IPS DF 4.7 (cell line): ENCODE measurements at regions not wholly inside any gene's neighbourhood (a gene's known extent, or its start where the extent isn't known, plus 50 kb on each side); places are given as distances from the start of the nearest gene placed in this dataset.

Experiments used
- DNase-seq: peaks from one replicate; pipeline ENCODE4 v3.0.0-alpha.2; 2013; ENCODE audit warnings: low spot score; ENCODE audit errors: extremely low read depth

DNA sequence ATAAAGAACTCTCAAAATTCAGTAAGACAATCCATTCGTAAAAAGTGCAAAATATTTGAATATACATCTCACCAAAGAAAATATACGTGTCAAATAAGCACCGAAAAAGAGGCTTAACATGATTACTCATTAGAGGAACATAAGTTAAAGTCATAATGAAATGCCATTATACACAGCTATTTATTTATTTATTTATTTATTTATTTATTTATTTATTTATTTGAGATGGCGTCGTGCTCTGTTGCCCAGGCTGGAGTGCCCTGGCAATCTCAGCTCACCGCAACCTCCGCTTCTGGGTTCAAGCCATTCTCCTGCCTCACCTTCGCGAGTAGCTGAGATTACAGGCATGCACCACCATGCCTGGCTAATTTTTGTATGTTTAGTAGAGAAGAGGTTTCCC lies 203.6 kb upstream of the UBASH3B start:
- DNase-seq = no peak

DNA sequence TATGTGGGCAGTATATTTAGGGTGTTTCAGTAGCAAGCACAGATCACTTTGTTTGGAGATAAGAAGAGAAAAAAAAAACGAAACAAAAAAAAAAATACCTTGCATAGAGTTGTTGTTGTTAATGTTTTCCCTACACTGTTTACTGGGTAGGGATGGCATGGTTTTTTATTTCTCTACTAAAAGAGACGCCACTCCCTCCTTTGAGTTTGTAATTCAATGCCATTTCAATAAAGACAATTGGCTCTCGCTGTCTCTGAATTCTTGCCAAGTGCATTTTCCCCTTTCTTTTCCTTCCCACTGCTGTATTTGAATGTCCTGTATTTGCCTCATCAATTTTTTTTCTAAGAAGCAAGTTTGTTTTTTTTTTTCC lies 213.9 kb upstream of the UBASH3B start:
- DNase-seq = no peak

DNA sequence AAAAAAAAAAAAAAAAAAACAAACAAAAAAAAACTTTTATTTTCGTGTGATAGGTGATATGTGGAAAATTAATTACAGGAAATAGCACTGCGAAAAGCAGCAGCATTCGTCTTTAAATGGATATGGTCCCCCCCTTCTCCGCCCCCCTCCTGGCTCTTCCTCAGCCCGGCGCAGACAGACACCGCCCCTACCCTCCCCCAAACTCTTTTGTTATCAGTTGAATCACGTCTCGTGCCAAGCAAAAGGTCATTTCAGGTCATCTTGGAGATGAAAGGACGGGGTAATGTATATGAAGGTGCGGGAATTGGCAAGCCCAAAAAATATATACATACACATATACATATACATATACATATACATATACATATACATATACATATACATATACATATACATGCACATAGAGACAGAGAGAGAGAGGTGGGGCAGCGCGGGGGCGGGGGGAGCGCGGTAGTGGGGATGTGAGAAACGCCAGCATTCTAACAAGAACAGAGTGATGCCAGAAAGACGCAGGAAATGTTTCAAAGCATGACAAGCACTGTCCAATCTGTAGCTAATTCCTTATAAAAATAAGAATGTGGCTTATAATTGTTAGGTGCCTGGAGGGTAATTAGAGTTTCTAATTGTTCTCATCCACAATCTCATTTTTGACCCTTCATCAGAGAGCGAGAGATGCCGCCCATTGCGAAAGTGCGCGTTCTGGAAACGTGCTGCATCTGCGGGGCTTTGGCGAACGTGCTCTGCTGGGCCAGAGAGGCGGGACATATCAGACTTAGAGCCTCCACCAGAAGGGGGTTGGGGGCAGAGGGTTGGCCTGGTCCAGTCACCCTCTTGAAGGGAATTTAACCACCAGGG lies 214.5 kb upstream of the UBASH3B start:
- no peak for DNase-seq

DNA sequence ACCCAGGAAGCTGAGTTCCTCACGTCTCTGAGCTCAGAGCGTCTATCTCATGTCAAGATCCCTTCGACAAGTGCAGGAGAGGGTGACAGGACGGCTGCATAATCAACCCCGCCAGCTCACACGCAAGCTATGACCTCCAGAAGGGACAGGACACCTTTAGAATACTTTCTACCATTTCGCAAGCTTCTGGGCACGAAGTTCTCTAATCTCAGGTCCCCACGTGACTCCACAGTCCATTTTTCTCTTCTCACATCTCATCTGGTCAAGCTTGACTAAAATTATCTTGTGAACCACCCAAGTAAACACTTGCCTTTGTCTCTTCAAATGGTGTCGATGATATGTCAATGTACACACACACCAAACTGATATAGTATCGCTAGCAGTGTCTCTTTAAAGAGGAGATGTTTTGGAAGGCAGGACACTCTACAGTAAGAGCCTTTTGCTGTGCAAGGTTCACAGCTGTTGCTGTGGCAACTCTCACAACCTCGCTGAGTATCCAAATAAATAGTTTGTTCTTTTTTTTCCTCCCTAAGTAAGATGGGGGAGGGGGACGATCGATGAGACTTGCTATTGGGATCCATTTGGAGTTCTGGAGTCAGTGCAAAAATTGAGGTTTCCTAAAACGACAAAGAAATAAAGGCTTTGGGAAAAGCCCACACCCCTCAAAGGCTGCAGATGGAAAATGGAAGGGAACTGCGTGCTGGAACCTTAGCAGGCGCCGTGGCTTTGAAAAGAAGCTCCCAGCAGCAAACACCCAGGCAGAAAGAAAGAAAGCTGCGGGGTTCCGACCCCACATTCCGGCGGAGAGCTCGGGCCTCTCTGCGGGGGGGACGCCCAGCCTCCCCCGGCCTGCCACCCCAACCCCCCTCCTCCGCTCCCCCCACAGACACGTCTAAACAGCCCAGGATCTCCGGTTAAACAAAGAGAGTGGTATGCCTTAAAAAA lies 215.4 kb upstream of the UBASH3B start:
- DNase-seq = no peak

DNA sequence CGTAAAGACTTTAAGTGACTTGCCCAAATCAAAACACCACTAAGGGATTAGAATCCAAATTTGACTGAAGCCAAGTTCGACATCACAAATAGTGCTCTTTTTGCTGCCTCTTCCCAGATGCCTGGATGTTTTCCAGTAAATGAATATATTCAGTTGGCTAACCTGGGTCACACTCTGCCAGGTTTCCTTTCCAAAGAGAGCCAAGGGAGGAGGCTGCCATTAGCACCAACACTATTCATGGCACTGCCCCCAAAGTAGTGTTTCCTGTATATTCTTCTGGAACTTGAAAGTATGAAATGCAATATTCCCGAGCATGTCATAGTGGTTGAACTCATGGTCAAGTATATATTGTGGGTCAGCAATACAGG lies 219.3 kb upstream of the UBASH3B start:
- no peak for DNase-seq

DNA sequence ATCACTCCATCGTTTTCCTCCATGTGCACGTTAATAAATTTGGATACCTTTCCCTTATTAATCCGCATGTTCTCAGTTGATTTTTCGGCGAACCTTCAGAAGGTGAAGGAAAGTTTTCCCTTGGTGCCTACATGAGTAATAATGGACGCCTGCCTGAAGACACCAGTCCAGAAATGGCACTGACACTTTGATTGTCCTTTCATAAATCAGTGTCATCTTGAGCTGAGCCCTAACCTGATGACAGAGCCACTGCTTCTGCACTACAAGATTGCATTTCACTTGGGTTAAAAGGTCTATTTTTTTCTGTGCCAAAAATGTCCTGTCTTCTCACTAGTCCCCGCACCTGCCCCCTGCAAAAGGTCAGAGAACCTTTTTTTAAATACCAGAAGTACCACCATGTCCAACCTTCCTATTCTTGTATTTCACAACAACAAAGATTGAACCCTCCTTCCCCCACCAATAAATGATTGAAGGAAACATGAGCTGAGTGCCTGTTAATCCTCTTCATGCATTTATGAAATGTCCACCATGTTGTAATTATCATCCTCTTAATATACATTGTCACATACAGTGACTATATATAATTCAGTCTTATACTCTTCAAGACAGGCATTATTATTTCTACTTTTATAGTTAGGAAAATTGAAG lies 219.9 kb upstream of the UBASH3B start:
- no peak for DNase-seq

DNA sequence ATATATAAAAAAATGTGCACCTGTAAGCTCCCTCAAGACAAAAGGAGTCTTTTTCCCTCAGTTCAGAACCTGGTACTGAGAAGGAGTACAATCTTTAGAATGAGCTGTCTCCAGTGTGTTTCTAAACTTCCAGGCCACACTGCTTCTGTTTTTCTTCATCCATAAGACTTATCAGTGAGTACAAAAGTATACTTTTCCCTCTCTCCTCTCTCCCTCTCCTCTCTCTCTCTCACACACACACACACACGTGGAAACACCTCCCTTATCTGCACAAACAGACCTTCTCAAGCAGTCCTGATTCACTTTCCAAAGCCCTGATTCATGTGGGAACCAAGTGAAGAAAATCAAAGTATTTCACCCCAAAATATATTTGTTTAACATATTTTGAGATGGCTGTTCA lies 220.7 kb upstream of the UBASH3B start:
- no peak for DNase-seq

DNA sequence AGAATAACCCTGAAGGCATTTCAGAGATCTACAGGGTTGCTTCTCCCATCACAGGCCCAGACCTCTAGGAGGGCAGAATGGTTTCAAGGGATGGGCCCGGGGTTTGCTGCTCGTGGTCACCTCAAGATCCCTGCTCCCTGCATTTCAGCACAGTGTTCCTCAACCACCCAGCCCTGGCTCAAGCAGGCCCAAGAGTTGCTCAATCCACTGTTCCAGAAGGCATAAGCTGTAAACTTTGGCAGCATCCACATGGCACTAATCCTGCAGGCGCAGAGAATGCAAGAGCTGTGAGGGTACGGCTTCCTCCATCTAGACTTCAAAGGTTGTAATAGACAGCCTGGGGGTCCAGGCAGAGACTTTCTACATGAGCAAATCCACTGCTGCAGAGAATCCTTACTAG lies 225.0 kb upstream of the UBASH3B start:
- no peak for DNase-seq

DNA sequence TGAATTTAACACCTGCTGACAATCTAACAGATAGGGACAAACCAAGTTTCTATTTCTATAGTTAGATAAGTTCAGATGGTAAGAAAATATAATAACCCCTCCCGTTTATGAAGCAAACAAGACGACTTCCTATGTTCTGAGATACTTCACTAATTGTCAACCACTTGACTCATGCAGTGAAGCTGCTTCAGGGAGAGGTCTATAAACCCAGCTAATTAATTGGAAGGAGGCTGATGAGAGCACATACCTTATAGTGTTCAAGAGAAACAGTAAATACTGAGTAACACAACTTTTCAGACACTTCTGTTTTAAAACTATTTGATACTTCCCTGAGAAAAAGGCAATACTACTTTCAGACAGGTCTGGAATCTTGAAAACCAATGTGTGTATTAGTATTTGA lies 229.4 kb upstream of the UBASH3B start:
- no peak for DNase-seq

DNA sequence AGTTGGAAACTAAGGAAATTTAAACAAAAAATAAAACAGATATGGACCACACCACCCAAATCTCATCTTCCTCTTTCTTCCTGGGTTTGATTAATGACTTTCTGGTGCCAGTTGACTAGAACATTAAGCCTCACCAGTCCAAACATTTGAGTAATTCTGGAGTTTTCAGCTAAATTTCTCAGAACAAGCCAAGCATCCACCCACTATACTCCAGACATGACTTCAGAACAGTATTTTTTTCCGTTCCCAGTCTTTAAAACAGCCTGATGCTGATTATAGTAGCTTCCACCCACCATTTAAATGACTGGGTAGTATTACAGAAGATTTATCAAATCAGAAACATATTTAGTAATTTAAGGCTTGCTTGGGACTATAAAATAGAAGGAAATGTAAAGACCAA lies 230.9 kb upstream of the UBASH3B start:
- DNase-seq = no peak

DNA sequence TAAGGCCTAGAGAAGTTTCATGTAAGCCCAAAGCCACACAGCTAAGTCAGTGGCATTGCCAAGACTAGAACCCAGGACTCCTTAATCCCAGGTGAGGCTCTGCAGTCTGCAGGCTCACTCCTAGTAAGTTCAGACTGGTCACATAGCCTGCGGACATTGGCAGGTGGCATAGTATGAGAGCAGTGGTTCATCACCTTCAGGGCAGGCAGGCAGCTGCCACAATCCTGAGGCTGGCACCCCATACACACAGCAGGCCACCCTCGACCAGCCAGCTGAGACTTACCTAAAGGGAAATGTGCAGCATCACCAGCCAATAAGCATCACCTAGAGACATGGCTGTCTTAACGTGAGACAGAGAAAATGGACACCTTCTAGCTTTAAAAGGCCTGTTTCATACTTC lies 231.6 kb upstream of the UBASH3B start:
- no peak for DNase-seq

DNA sequence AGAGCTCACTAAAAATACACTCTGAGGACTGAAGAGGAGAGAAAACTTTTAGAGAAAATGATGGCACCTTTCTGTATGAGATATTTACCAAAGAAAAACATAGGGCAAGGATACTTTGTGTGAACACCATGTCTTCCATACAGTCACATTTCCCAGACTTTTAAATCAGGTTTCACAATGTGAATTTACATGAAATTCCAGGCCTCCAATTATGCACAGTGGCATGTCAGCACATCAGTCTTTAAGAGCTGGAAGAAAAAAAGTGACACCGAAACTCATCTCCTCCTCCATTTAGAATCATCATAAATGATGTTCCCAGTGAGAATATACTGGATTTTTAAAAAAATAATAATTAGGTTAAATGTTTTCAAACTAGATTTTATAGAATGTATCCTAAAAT lies 232.2 kb upstream of the UBASH3B start:
- no peak for DNase-seq

DNA sequence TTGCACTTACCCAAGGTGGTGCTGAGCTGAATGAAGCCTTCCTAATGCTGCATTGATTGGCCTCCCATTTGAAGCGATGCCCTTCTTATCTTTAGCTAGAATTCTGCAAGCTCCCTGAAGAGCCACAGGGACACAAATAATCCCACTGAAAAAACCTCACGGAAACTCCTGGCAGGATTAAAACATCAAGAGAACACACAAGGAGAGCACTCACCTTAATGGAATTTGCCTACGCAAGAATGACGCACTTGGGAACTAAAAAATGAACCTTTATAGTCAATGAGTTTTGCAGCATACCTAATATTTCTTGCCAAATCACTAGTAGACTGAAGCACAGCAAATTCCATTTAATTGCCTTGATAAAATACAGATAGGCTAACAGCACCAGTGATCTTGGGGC lies 232.8 kb upstream of the UBASH3B start:
- no peak for DNase-seq

DNA sequence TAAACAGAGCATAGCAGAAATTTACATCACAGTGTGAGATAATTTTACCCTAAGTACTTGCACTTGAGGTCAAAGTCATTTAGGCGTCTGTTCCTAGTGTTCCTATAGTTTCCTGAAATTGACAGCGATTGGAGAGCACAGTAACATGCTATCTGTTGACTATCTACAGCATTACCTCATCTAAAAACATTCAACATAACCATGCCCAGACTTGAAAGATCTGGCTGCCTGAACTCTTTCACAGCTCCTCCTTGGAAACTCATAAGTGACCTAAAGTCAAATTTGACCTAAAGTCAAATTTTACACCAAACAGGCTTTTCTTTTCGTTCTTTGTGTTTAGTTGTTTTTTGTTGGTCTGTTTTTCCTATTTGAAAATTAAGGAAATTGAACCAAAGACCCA lies 233.8 kb upstream of the UBASH3B start:
- no peak for DNase-seq

DNA sequence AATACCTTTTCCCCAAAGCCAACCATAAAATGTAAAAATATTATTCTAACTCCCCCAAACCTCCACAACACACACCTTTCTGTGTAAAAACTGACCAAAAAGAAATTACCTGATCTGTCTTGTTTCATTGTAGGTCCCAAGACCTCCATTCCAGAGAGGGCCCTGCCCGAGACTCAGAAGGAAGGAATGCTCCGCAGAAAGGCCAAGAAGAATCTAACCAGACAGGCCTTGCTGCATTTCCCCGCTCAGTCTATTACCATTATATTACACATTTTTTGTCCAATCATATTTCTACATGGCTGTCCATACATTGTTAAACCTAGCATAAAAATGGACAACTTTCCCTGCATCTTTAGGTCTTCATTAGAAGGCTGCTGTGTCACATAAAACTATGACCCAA lies 237.5 kb upstream of the UBASH3B start:
- no peak for DNase-seq

DNA sequence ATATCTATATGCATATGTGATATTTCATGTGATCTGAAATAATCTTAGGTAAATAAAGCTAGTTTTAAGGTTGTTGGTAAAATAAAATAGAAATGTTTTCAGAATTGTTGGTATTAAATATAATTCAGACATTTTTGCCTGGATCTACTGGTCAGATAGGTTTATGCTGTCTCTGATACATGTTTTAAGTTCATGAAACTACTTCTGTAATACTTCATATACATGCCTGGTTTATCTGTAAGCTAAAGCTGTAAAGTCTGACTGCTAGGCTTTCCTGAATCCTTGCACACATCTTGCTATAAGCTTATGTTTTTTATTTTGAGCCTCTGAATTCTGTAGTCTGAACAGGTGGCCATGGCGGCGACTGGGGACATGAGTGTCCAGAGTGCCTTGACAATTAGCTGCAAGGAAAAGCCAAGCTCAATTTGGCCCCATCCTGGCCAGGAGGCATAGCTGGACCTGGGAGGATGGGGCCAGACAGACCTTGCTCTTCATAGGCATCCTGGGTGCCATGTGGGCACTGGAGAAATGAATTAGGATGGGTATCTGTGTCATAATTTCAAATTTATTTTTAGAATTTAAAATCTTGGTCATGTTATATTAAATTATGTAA lies 241.0 kb upstream of the UBASH3B start:
- no peak for DNase-seq

DNA sequence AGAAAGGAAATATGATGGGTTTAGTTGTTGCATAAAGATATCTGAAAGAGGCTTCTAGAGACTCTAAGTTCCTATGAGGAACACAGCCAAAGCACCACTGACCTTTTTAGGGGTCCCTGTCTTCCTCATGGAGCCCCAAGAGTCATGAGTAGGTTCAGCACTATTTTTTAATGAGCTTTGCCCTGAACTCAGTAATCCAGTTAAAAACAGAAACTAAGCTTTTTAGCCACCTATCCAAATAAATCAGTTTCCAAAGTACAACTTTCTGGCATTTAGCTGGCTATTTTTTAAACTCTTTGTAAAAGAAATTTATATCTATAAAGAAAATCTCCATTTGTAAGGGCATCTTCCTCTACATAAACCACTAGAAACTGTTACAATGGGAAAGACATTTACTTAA lies 241.8 kb upstream of the UBASH3B start:
- no peak for DNase-seq

DNA sequence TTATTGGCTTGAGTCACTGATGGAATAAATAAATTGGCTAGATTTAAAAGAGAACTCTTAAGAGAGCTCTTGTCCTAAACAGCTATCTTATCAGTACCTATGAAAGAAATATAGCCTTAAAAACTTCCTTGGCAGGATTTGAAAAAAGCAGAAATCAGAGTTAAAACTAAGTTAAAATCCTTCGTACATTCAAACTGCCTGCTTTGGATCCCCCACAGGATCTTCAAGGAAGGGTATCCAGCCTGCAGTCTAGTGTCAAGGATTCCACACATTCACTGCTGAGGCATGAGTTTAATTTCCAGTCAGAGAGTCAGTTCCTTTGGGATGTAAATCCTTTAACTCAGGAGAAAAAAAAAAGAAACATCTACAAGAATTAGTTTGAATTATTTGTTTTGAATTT lies 242.9 kb upstream of the UBASH3B start:
- DNase-seq = no peak

DNA sequence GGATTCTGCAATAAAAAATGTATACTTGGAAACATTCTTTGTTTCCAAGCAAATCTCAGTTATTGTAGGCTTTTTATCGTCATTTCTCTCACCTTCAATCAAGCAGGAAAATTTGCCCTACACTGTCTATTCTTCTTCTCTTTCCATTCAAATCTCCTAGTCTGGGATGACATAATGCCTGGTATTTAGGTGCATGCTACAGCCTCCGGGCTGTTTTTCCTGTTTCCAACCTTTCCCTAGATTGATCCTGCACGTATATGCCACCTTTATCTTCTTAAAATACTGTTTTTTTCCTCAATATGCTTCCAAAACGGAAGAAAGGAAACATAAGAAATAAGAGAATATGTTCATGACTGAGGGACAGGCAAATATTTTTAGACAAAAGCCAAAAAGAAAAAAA lies 249.1 kb upstream of the UBASH3B start:
- DNase-seq = no peak

DNA sequence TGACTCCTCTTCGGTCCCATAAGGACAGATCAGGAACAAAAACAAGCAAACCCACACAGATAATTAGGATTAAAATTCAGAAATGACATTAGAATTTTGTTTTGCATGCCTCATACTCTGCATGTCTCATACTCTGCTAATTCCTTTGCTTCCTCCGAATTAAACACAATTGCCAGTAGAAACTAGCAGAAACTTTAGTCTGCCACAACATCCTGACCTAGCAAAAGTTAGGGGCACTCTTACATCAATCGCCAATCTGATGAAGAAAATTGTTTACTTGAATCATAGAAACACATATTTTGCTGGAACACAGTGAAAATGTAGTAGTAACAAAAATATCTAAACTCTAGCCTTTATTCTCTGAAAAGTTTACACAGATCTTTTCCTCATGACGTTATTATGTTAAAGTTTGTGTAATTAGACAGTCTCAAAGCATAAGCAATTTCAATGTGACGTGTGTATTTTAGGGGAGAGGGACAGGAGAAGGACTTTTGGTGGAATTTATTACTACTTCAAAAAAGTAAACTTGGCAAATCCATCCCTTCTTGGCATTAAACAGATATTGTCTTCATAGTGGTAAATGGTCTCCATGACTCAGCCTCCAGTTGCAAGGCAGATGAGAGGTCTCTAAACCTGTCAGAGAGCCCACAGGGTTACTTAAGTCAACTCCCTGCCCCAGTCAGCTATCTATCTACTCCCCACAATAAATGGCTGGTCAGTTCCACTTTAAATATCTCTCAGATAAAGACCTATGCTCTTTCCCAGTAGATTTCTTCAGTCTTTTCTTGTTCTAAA lies 249.8 kb upstream of the UBASH3B start:
- DNase-seq = no peak

DNA sequence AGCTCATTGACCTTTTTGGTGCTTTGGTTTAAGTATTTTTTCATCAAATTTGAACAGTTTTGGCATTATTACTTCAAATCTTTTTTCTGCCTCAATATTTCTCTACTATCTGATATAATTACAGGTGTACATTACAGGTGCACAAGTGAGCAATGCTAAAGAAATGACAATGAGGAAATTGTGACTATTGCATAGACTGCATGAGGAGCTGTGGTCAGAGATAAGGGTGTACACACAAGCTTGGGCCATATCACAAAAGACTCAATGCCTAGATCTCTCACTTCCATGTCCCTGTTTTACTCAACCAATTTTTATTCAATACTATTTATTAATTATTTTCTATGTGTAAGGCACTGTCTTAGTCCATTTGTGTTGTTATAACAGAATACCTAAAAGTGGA lies 251.0 kb upstream of the UBASH3B start:
- no peak for DNase-seq
